GM13976 (cell line): ENCODE measurements at regions not wholly inside any gene's neighbourhood (a gene's known extent, or its start where the extent isn't known, plus 50 kb on each side); places are given as distances from the start of the nearest gene placed in this dataset.

Source experiments
- DNase-seq: peaks from one replicate; pipeline ENCODE4 v3.0.0; 2012; ENCODE audit warnings: low spot score
- CTCF ChIP-seq: IDR thresholded peaks from 2 replicates; pipeline ENCODE4 v1.5.1; 2012; ENCODE audit warnings: borderline replicate concordance, mild to moderate bottlenecking; ENCODE audit not compliant: insufficient read depth; ENCODE audit errors: extremely low read depth, missing control alignments, control extremely low read depth
- in situ Hi-C: fragments of 300-500 bp; cut with MboI; formaldehyde crosslinking; loops from one replicate; pipeline ENCODE4 v1.12.0; 2022; ENCODE audit warnings: low sequenced_read_pairs, mixed read lengths, inconsistent platforms; ENCODE audit not compliant: unreplicated experiment

- no peak for TF ChIP-seq CTCF
- DNase-seq = no peak
- in situ Hi-C loops = no loop called here
Measured at GRCh38 chr6:44558024-44558831, 170.7 kb downstream of the CDC5L start.

- TF ChIP-seq CTCF = no peak
- in situ Hi-C loops = no loop called here
- no peak for DNase-seq
Measured at GRCh38 chr6:44558832-44559251, 171.3 kb downstream of the CDC5L start.

GRCh38 chr6:44559486-44560270 is 172.2 kb downstream of the CDC5L start:
- no peak for DNase-seq
- in situ Hi-C loops = no loop called here
- no peak for TF ChIP-seq CTCF

- in situ Hi-C loops = no loop called here
- no peak for DNase-seq
- TF ChIP-seq CTCF = no peak
Measured at GRCh38 chr6:44560458-44561059, 173.1 kb downstream of the CDC5L start.

GRCh38 chr6:44561060-44561623 is 173.6 kb downstream of the CDC5L start:
- in situ Hi-C loops = no loop called here
- peak; percentile 56 for DNase-seq

More at GRCh38 chr6:44561060-44561623, 173.6 kb downstream of the CDC5L start:
- no peak for TF ChIP-seq CTCF
